ENCODE measurements at regions not wholly inside any gene's neighbourhood (a gene's known extent, or its start where the extent isn't known, plus 50 kb on each side); places are given as distances from the start of the nearest gene placed in this dataset.

DNA sequence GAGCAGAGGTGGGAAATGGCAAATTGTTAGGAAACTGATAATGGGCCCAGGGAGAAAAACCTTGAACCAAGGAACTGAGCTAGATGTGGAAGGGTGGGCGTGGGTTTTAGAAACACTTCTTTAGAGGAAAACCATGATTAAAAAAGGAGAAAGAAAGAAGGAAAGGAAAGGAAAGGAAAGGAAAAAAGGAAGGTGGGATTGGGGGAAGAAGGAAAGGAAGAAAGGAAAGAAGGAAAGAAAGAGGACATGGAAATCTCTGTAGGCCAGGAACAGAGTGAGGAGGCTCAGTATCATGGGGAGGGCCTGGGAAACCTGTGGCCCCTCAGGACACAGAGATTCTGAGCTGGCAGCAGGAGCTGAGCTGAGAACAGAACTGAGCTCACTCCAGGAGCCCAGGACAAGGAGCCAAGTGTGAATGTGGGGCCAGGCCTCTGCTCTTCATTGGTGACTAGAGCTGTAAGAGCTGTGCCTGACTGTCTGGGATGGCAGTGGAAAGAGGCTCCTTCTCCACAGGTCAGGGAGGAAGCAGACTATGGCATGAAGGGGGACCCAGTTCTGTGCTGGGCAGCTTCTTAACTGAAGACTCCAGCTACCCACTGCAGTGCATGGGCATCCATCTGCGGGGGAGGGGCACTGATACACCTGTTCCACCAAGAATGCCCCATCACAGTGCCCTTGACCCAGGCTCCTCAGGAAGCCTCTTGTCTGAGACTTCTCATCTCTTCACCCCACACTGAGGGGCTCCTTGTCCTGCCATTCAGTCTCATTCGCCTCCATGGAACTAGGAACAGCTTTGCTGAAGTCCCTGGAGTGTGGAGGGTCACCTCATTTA, 116.1 kb upstream of the BACH2 start:
- TF ChIP-seq EZH2 (IDR thresholded peaks at IDR 0.05; ENCODE audit: borderline replicate concordance, low read depth, low read length, poor library complexity, severe bottlenecking): no peak
- TF ChIP-seq, protein P1, sequence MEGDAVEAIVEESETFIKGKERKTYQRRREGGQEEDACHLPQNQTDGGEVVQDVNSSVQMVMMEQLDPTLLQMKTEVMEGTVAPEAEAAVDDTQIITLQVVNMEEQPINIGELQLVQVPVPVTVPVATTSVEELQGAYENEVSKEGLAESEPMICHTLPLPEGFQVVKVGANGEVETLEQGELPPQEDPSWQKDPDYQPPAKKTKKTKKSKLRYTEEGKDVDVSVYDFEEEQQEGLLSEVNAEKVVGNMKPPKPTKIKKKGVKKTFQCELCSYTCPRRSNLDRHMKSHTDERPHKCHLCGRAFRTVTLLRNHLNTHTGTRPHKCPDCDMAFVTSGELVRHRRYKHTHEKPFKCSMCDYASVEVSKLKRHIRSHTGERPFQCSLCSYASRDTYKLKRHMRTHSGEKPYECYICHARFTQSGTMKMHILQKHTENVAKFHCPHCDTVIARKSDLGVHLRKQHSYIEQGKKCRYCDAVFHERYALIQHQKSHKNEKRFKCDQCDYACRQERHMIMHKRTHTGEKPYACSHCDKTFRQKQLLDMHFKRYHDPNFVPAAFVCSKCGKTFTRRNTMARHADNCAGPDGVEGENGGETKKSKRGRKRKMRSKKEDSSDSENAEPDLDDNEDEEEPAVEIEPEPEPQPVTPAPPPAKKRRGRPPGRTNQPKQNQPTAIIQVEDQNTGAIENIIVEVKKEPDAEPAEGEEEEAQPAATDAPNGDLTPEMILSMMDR (conservative IDR thresholded peaks at IDR 0.05; ENCODE audit: low read depth, low read length): no peak
